SK-N-SH (cell line): ENCODE measurements at regions not wholly inside any gene's neighbourhood (a gene's known extent, or its start where the extent isn't known, plus 50 kb on each side); places are given as distances from the start of the nearest gene placed in this dataset.

ENCODE experiments used
- CTCF ChIA-PET: fragments of 300-600, 350-600 bp; formaldehyde crosslinking; extraction: SDS; loops from one replicate; lab custom pipeline; 2021; lab: Yijun Ruan, JAX
- POLR2A ChIA-PET: fragments of 350-600 bp; sonication (Branson Sonifier 250); formaldehyde crosslinking; extraction: SDS; loops from one replicate; lab custom pipeline; 2020; ENCODE audit warnings: antibody characterized with exemption, inconsistent platforms; lab: Yijun Ruan, JAX
- DNase-seq: peaks from one replicate; pipeline ENCODE4 v3.0.0; 2012
- H2AFZ ChIP-seq: fragments of 200-600 bp; sonication (generic); 2 replicates; pipeline ENCODE4 v1.8.1; 2016; ENCODE audit warnings: antibody characterized with exemption, mild to moderate bottlenecking, low read depth
- H3F3A ChIP-seq: fragments of 200-600 bp; sonication (generic); replicated peaks from 2 replicates; pipeline ENCODE3; 2016; ENCODE audit warnings: antibody characterized with exemption, mild to moderate bottlenecking; ENCODE audit not compliant: insufficient read depth
- H3K27ac ChIP-seq, 2 experiments: fragments of 200-500 bp in 1 of 2; fragments of 200-600 bp in 1 of 2; sonication (Bioruptor generic) in 1 of 2; sonication (generic), shearing (Covaris generic) in 1 of 2; 2 replicates each; pipeline versions ENCODE4 v1.5.1 to v1.6.1; 2014 to 2016; ENCODE audit warnings: low read depth in 2 of 2, inconsistent platforms in 1 of 2, low read length in 1 of 2, mild to moderate bottlenecking in 1 of 2, mixed read lengths in 1 of 2
- H3K27me3 ChIP-seq: fragments of 200-600 bp; sonication (generic), shearing (Covaris generic); 2 replicates; pipeline ENCODE4 v1.6.1; 2016; ENCODE audit warnings: mixed run types; ENCODE audit not compliant: insufficient read depth
- H3K36me3 ChIP-seq, 2 experiments: fragments of 200-500 bp in 1 of 2; fragments of 200-600 bp in 1 of 2; sonication (Bioruptor generic) in 1 of 2; sonication (generic) in 1 of 2; replicated peaks in 1 of 2; 2 replicates each; pipeline versions ENCODE3 to v1.5.1; 2014 to 2016; ENCODE audit warnings: low read length in 1 of 2, mild to moderate bottlenecking in 1 of 2; ENCODE audit not compliant: insufficient read depth in 2 of 2, control insufficient read depth in 1 of 2
- H3K4me1 ChIP-seq, 2 experiments: fragments of 200-500 bp in 1 of 2; fragments of 200-600 bp in 1 of 2; sonication (Bioruptor generic) in 1 of 2; sonication (generic), shearing (Covaris generic) in 1 of 2; 2 replicates each; pipeline versions ENCODE4 v1.5.1 to v1.6.1; 2014 to 2016; ENCODE audit warnings: low read depth in 1 of 2, low read length in 1 of 2, mixed run types in 1 of 2; ENCODE audit not compliant: insufficient read depth in 2 of 2, control insufficient read depth in 1 of 2
- H3K4me2 ChIP-seq: fragments of 200-600 bp; sonication (generic), shearing (Covaris generic); 2 replicates; pipeline ENCODE4 v1.6.1; 2017; ENCODE audit warnings: mixed run types
- H3K4me3 ChIP-seq, 2 experiments: fragments of 200-500 bp in 1 of 2; fragments of 200-600 bp in 1 of 2; sonication (Bioruptor generic) in 1 of 2; sonication (generic), shearing (Covaris generic) in 1 of 2; 2 replicates each; pipeline versions ENCODE4 v1.5.1 to v1.8.1; 2014 to 2016; ENCODE audit warnings: low read depth in 2 of 2, inconsistent platforms in 1 of 2, low read length in 1 of 2, mild to moderate bottlenecking in 1 of 2, mixed read lengths in 1 of 2, moderate library complexity in 1 of 2
- H3K79me2 ChIP-seq: fragments of 200-600 bp; sonication (generic); 2 replicates; pipeline ENCODE4 v1.8.1; 2017; ENCODE audit warnings: mild to moderate bottlenecking; ENCODE audit not compliant: insufficient read depth
- H3K9ac ChIP-seq: fragments of 200-600 bp; sonication (generic); 2 replicates; pipeline ENCODE4 v1.6.1; 2017; ENCODE audit warnings: mixed run types
- H3K9me2 ChIP-seq: fragments of 200-600 bp; sonication (generic); 2 replicates; pipeline ENCODE4 v1.6.1; 2017; ENCODE audit warnings: mixed run types
- H3K9me3 ChIP-seq: fragments of 200-600 bp; sonication (generic); 2 replicates; pipeline ENCODE4 v1.6.1; 2017; ENCODE audit warnings: mixed run types, mild to moderate bottlenecking, moderate library complexity
- H4K20me1 ChIP-seq: fragments of 200-600 bp; sonication (generic); 2 replicates; pipeline ENCODE4 v1.6.1; 2017; ENCODE audit warnings: mild to moderate bottlenecking, mixed run types; ENCODE audit not compliant: insufficient read depth
- CTCF ChIP-seq: fragments of 200-600 bp; sonication (generic); IDR thresholded peaks from 2 replicates; pipeline ENCODE4 v1.6.1; 2017; ENCODE audit warnings: antibody characterized with exemption, mild to moderate bottlenecking, moderate library complexity
- ELF1 ChIP-seq: IDR thresholded peaks from 2 replicates; pipeline ENCODE4 v1.4.0; 2012
- EP300 ChIP-seq, 2 experiments: IDR thresholded peaks; 2 replicates each; pipeline versions ENCODE4 v1.4.0 to v1.6.1; 2012; ENCODE audit warnings: borderline replicate concordance in 1 of 2, low read depth in 1 of 2, low read length in 1 of 2
- FOSL2 ChIP-seq: IDR thresholded peaks from 2 replicates; pipeline ENCODE4 v1.4.0; 2012; ENCODE audit warnings: low read depth, mild to moderate bottlenecking, moderate library complexity, borderline replicate concordance
- FOXJ3 ChIP-seq: sonication (generic); formaldehyde crosslinking; IDR thresholded peaks from 2 replicates; pipeline ENCODE4 v1.5.1; 2020; ENCODE audit warnings: mild to moderate bottlenecking, missing genetic modification reagents
- FOXM1 ChIP-seq: IDR thresholded peaks from 2 replicates; pipeline ENCODE4 v1.4.0; 2012; ENCODE audit warnings: low read depth, mild to moderate bottlenecking
- GATA2 ChIP-seq: sonication (generic); formaldehyde crosslinking; IDR thresholded peaks from 2 replicates; pipeline ENCODE4 v1.5.0; 2020; ENCODE audit warnings: mild to moderate bottlenecking, missing genetic modification reagents
- JUND ChIP-seq: IDR thresholded peaks from 2 replicates; pipeline ENCODE4 v1.4.0; 2012
- NFIC ChIP-seq: IDR thresholded peaks from 2 replicates; pipeline ENCODE4 v1.4.0; 2012; ENCODE audit warnings: borderline replicate concordance
- NRF1 ChIP-seq: IDR thresholded peaks from 2 replicates; pipeline ENCODE4 v1.6.1; 2012; ENCODE audit warnings: low read depth, mild to moderate bottlenecking, low read length
- PBX3 ChIP-seq: IDR thresholded peaks from 2 replicates; pipeline ENCODE4; 2012
- POLR2AphosphoS5 ChIP-seq: IDR thresholded peaks from 2 replicates; pipeline ENCODE4 v1.6.1; 2012; ENCODE audit warnings: low read depth, low read length
- RCOR1 ChIP-seq: fragments of 150-350 bp; IDR thresholded peaks from 2 replicates; pipeline ENCODE4 v1.6.1; 2017; ENCODE audit warnings: antibody characterized with exemption, low read length
- REST ChIP-seq: IDR thresholded peaks from 2 replicates; pipeline ENCODE4 v1.6.1; 2012; ENCODE audit warnings: mild to moderate bottlenecking, low read depth, low read length, moderate library complexity
- SIN3A ChIP-seq: IDR thresholded peaks from 2 replicates; pipeline ENCODE4 v1.6.1; 2012; ENCODE audit warnings: low read depth, mild to moderate bottlenecking, low read length, moderate library complexity, borderline replicate concordance
- TAF1 ChIP-seq: IDR thresholded peaks from 2 replicates; pipeline ENCODE4 v1.6.1; 2012; ENCODE audit warnings: low read depth, mild to moderate bottlenecking, low read length, moderate library complexity, borderline replicate concordance
- TCF12 ChIP-seq: IDR thresholded peaks from 2 replicates; pipeline ENCODE4 v1.4.0; 2012
- TEAD4 ChIP-seq: IDR thresholded peaks from 2 replicates; pipeline ENCODE4 v1.4.0; 2012; ENCODE audit warnings: mild to moderate bottlenecking, borderline replicate concordance; ENCODE audit not compliant: insufficient read depth
- USF1 ChIP-seq: IDR thresholded peaks from 2 replicates; pipeline ENCODE4 v1.4.0; 2012; ENCODE audit warnings: low read depth, borderline replicate concordance
- WGBS: methylation state at CpG from one replicate; pipeline ENCODE4 v1.1.6; 2017; ENCODE audit warnings: low lambda C conversion rate; 5-methylcytosine and 5-hydroxymethylcytosine counted together

GRCh38 chr5:109533751-109534272, 124.0 kb upstream of the PJA2 start (continued):
- TF ChIP-seq ELF1 (no peak), SIN3A (no peak), TAF1 (no peak), JUND (peak; percentile 67), RCOR1 (no peak), REST (no peak)
- TF ChIP-seq, all 33 proteins: peak for 11

GRCh38 chr5:109532773-109533364, 123.1 kb upstream of the PJA2 start:
- Histone ChIP-seq H3K27me3 (no peaks in the 10 kb centered on the region), H3F3A (peaks cover 9% of the 10 kb centered on the region), H3K79me2 (no peaks in the 10 kb centered on the region), H3K4me2 (peak overlapping the region; percentile 49; the same call in 1 of the 2 replicates), H3K9me3 (no peaks in the 10 kb centered on the region), H2AFZ (peak overlapping the region; percentile 59; the same call in 1 of the 2 replicates), H3K4me1 (no peaks in the 10 kb centered on the region; a peak in 1 of 4 replicates), H4K20me1 (no peaks in the 10 kb centered on the region), H3K4me3 (peak overlapping the region; percentile 22 to 36; a peak in 2 of 4 replicates), H3K27ac (peak overlapping the region in 1 of 2 experiments; percentile 81; a peak in 2 of 4 replicates), H3K9ac (no peak overlapping the region), H3K36me3 (no peaks in the 10 kb centered on the region), H3K9me2 (no peaks in the 10 kb centered on the region)
- no peak for DNase-seq
- ChIA-PET POLR2A (no interaction called here), CTCF (interaction anchor here (1.1 kb wide), 1 partner anchor 41 kb away, joined by 3 read pairs; no protein-coding TSS in a partner anchor)
- peak; percentile 70 for TF ChIP-seq JUND
- 0 out of 2 replicates have a peak, but pooled peaks have one; percentile 28 for TF ChIP-seq SIN3A
- TF ChIP-seq USF1: no peak
- TF ChIP-seq PBX3: peak; percentile 80
- TF ChIP-seq GATA2 (CRISPR knock-in tag): no peak
- TF ChIP-seq TCF12: peak; percentile 62; the same call in 1 of the 2 replicates
- TF ChIP-seq FOXM1: no peak
- TF ChIP-seq NRF1: no peak
- TF ChIP-seq NFIC: 0 out of 2 replicates have a peak, but pooled peaks have one; percentile 30
- TF ChIP-seq EP300 (IDR thresholded peaks at IDR 0.05; ENCODE audit: borderline replicate concordance in 1 of 2, low read depth in 1 of 2, low read length in 1 of 2): peak in 1 of 2 experiments; percentile 72; a peak in 1 of 4 replicates
- TF ChIP-seq POLR2AphosphoS5: 0 out of 2 replicates have a peak, but pooled peaks have one; percentile 16
- TF ChIP-seq FOXJ3 (CRISPR knock-in tag): no peak
- no peak for TF ChIP-seq CTCF
- peak; percentile 39; the same call in 1 of the 2 replicates for TF ChIP-seq FOSL2
- TF ChIP-seq TEAD4: 0 out of 2 replicates have a peak, but pooled peaks have one; percentile 46
- 43% methylated on average over 2 of the region's 2 CpGs for WGBS
